PC-9 (cell line): ENCODE measurements at regions not wholly inside any gene's neighbourhood (a gene's known extent, or its start where the extent isn't known, plus 50 kb on each side); places are given as distances from the start of the nearest gene placed in this dataset.
A peak's percentile ranks its signal among the peaks of the same experiment; 100 is the strongest.

Experiments
- BruUV-seq: library from RNA; stranded (reverse); fragments of 400-500 nt; replicated peaks from 2 replicates; lab custom pipeline; 2021; lab: Mats Ljungman, UMichigan
- CTCF ChIA-PET: fragments of 300-600 bp; sonication (Branson Sonifier 250); formaldehyde crosslinking; loops from one replicate; lab custom pipeline; 2022; ENCODE audit warnings: antibody characterized with exemption; lab: Charles Lee
- POLR2A ChIA-PET: fragments of 300-600 bp; sonication (Branson Sonifier 250); formaldehyde crosslinking; loops from one replicate; lab custom pipeline; 2022; ENCODE audit warnings: antibody characterized with exemption; ENCODE audit not compliant: unreplicated experiment; lab: Charles Lee
- DNase-seq, 2 experiments: peaks; one replicate each; pipeline versions ENCODE4 v3.0.0 to v3.0.0-alpha.2; 2015 to 2022; ENCODE audit warnings: mixed read lengths in 1 of 2
- H2AFZ ChIP-seq: fragments of 200-600 bp; sonication (generic); 2 replicates; pipeline ENCODE4 v1.8.1; 2017; ENCODE audit warnings: antibody characterized with exemption
- H3F3A ChIP-seq: fragments of 200-600 bp; sonication (generic); 2 replicates; pipeline ENCODE4 v1.8.1; 2017; ENCODE audit warnings: antibody characterized with exemption, mild to moderate bottlenecking, low read depth; ENCODE audit not compliant: insufficient read depth
- H3K27ac ChIP-seq: fragments of 200-600 bp; sonication (generic); 2 replicates; pipeline ENCODE4 v1.6.1; 2016; ENCODE audit warnings: mixed run types
- H3K27me3 ChIP-seq: fragments of 200-600 bp; sonication (generic); 2 replicates; pipeline ENCODE4 v1.6.1; 2016; ENCODE audit warnings: low read depth, mixed run types; ENCODE audit not compliant: insufficient read depth
- H3K36me3 ChIP-seq: fragments of 200-600 bp; sonication (generic); 2 replicates; pipeline ENCODE4 v1.6.1; 2016; ENCODE audit warnings: low read depth, mixed run types
- H3K4me1 ChIP-seq: fragments of 200-600 bp; sonication (generic); replicated peaks from 2 replicates; pipeline ENCODE4 v1.6.1; 2016; ENCODE audit warnings: mixed run types; ENCODE audit not compliant: insufficient read depth
- H3K4me2 ChIP-seq: fragments of 200-600 bp; sonication (generic); 2 replicates; pipeline ENCODE4 v1.6.1; 2017; ENCODE audit warnings: mixed run types
- H3K4me3 ChIP-seq: fragments of 200-600 bp; sonication (generic); 2 replicates; pipeline ENCODE4 v1.6.1; 2016; ENCODE audit warnings: mixed run types
- H3K79me2 ChIP-seq: fragments of 200-600 bp; sonication (generic); 2 replicates; pipeline ENCODE4 v1.6.1; 2017; ENCODE audit warnings: low read depth, mixed run types
- H3K9me2 ChIP-seq: fragments of 200-600 bp; sonication (generic); 2 replicates; pipeline ENCODE4 v1.8.1; 2017; ENCODE audit warnings: mild to moderate bottlenecking; ENCODE audit not compliant: insufficient read depth
- H3K9me3 ChIP-seq: fragments of 200-600 bp; sonication (generic); 2 replicates; pipeline ENCODE4 v1.8.1; 2016; ENCODE audit warnings: low read depth; ENCODE audit not compliant: insufficient read depth
- H4K20me1 ChIP-seq: fragments of 200-600 bp; sonication (generic); 2 replicates; pipeline ENCODE4 v1.8.1; 2017; ENCODE audit not compliant: insufficient read depth
- CTCF ChIP-seq: fragments of 200-600 bp; sonication (generic); conservative IDR thresholded peaks from 2 replicates; pipeline ENCODE4 v1.6.1; 2017; ENCODE audit warnings: mixed run types, antibody characterized with exemption, mild to moderate bottlenecking, moderate library complexity
- EZH2 ChIP-seq: fragments of 200-600 bp; sonication (generic); IDR thresholded peaks from 2 replicates; pipeline ENCODE4 v1.8.0; 2017; ENCODE audit warnings: antibody characterized with exemption, low read depth
- intact Hi-C: fragments of 100-400 bp; cut with micrococcal nuclease; formaldehyde crosslinking; loops from one replicate; pipeline ENCODE4 v1.10.0; 2022; ENCODE audit not compliant: unreplicated experiment

DNA sequence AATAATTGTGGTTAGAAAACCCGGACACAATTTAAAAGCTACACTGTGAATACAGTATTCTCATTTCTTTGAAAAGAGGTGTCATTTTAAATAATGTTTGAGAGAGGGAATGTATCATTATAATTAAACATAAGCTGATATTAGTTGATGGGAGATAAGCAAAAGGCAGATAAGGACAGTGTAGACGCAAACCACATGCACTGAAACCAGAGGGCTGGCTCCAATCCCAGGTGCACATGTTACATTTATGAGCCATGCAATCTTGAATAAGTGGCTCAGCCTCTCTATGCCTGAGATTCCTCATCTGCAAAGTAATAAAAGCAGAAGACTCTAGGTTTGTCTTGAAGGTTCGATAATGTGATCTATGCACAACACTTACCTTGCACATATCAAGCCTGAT lies 238.7 kb downstream of the EFNB2 start:
- H2AFZ ChIP-seq, result no peak overlapping the region
- no peaks in the 10 kb centered on the region; the same call in 1 of the 2 replicates for H3F3A ChIP-seq
- no peaks in the 10 kb centered on the region for H3K27me3 ChIP-seq
- H3K27ac ChIP-seq, result no peak overlapping the region
- H3K79me2 ChIP-seq, result no peaks in the 10 kb centered on the region
- no peak overlapping the region for H3K4me3 ChIP-seq
- intact Hi-C loops, result no loop called here
- ChIA-PET POLR2A (no interaction called here), CTCF (no interaction called here)
- no TSS peak for BruUV-seq
- H3K4me1 ChIP-seq, result no peaks in the 10 kb centered on the region
- peaks cover 5% of the 10 kb centered on the region for H3K9me3 ChIP-seq
- TF ChIP-seq EZH2, result no peak
- no peak for TF ChIP-seq CTCF
- no peaks in the 10 kb centered on the region for H4K20me1 ChIP-seq
- H3K4me2 ChIP-seq, result no peak overlapping the region
- H3K36me3 ChIP-seq, result no peaks in the 10 kb centered on the region
- H3K9me2 ChIP-seq, result no peaks in the 10 kb centered on the region
- DNase-seq, result no peak

DNA sequence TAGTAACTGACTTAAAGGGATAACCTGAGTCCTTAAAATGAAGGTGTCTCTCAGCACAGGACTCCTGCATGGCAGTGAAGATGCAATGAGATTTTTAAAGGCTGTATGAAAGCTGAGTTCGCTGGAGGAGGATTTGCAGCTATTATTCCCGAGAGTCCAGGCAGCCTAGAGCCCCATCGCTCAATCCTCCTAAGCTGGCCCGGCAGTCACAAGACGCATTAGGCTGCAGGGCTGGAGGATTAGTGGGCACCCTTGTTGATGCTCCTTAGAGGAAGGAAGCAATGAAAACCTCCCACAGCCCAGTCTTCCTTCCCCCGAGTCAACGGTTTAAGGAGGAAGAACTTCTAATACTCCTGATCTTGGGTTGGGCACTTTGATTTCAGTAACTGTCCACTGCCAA lies 239.5 kb downstream of the EFNB2 start:
- POLR2A ChIA-PET, result no interaction called here
- H3K9me2 ChIP-seq, result no peaks in the 10 kb centered on the region
- TF ChIP-seq EZH2 (no peak), CTCF (no peak)
- H3K36me3 ChIP-seq, result no peaks in the 10 kb centered on the region
- BruUV-seq, result no TSS peak
- DNase-seq, result no peak
- no peak overlapping the region for H2AFZ ChIP-seq
- intact Hi-C loops, result no loop called here
- no peak overlapping the region for H3K4me2 ChIP-seq
- H4K20me1 ChIP-seq, result no peaks in the 10 kb centered on the region
- peaks cover 7% of the 10 kb centered on the region for H3K4me1 ChIP-seq
- H3K9me3 ChIP-seq, result peaks cover 5% of the 10 kb centered on the region
- H3K4me3 ChIP-seq, result no peak overlapping the region
- peaks cover 6% of the 10 kb centered on the region for H3F3A ChIP-seq
- no peaks in the 10 kb centered on the region for H3K27me3 ChIP-seq
- H3K79me2 ChIP-seq, result no peaks in the 10 kb centered on the region
- H3K27ac ChIP-seq, result no peak overlapping the region
- CTCF ChIA-PET, result no interaction called here

DNA sequence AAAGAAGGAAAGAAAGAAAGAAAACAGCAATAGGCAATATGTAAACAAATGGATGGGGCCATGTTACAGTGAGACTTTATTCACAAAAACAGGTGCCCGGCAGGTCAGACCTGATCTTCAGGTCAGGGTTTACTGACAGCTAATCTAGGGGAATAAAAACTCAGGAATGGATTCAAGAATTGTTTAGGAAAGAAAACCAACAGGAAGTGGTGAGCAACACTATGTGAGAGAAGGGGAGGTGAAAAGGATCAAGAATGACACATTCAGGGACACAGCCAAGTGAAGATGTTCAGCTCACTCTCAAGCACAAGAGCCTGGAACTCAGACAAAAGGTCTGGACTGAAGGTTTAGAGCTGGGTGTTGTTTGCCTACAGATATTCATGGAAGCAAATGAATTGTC lies 244.5 kb downstream of the EFNB2 start:
- CTCF ChIA-PET, result no interaction called here
- H3K4me3 ChIP-seq, result no peak overlapping the region
- no peaks in the 10 kb centered on the region for H3K27me3 ChIP-seq
- peak; percentile 62 to 90 for DNase-seq
- 0 out of 2 replicates have a peak overlapping the region, but pooled peaks have one; percentile 1 for H2AFZ ChIP-seq
- H3K27ac ChIP-seq, result peak overlapping the region; percentile 55
- POLR2A ChIA-PET, result interaction anchor here (0.6 to 1.1 kb wide), 3 partner anchors 57 to 1218 kb away, joined by 3 to 8 read pairs (median 6); no protein-coding TSS in a partner anchor
- peaks cover 14% of the 10 kb centered on the region for H3K4me1 ChIP-seq
- H3K79me2 ChIP-seq, result no peaks in the 10 kb centered on the region
- intact Hi-C loops, result loop anchor here (2.0 to 5.0 kb wide), 3 partner anchors 58 to 242 kb away; no protein-coding TSS in a partner anchor
- no peaks in the 10 kb centered on the region for H3K9me2 ChIP-seq
- BruUV-seq, result no TSS peak
- TF ChIP-seq EZH2 (no peak), CTCF (no peak)
- H3K36me3 ChIP-seq, result no peaks in the 10 kb centered on the region
- peak overlapping the region; percentile 33 for H3K4me2 ChIP-seq
- peaks cover 6% of the 10 kb centered on the region for H3F3A ChIP-seq
- no peaks in the 10 kb centered on the region for H3K9me3 ChIP-seq
- H4K20me1 ChIP-seq, result no peaks in the 10 kb centered on the region
